HEK293 (cell line): ENCODE measurements at regions not wholly inside any gene's neighbourhood (a gene's known extent, or its start where the extent isn't known, plus 50 kb on each side); places are given as distances from the start of the nearest gene placed in this dataset.

Experiments used
- CTCF ChIA-PET: fragments of 350-600 bp; formaldehyde crosslinking; extraction: SDS; loops from one replicate; lab custom pipeline; 2021; ENCODE audit warnings: antibody characterized with exemption; lab: Yijun Ruan, JAX
- POLR2A ChIA-PET: fragments of 300-600 bp; formaldehyde crosslinking; extraction: SDS; loops from one replicate; lab custom pipeline; 2020; ENCODE audit warnings: antibody characterized with exemption, inconsistent platforms; lab: Yijun Ruan, JAX
- H3K27ac ChIP-seq: fragments of 200-500 bp; sonication (Bioruptor generic); 2 replicates; pipeline ENCODE4 v1.5.1; 2014; ENCODE audit warnings: low read depth, low read length, control low read depth, inconsistent platforms; ENCODE audit errors: extremely low read depth
- H3K36me3 ChIP-seq, 2 experiments: fragments of 200-500 bp in 1 of 2; sonication (Bioruptor generic) in 1 of 2; 1 replicate in 1 of 2; 2 replicates in 1 of 2; pipeline ENCODE4 v1.5.1; 2014 to 2017; ENCODE audit warnings: inconsistent platforms in 2 of 2, low read length in 2 of 2; ENCODE audit not compliant: control insufficient read depth in 2 of 2, insufficient read depth in 1 of 2
- H3K4me1 ChIP-seq: fragments of 200-500 bp; sonication (Bioruptor generic); 2 replicates; pipeline ENCODE4 v1.5.1; 2014; ENCODE audit warnings: mild to moderate bottlenecking, low read length, inconsistent platforms; ENCODE audit not compliant: control insufficient read depth, insufficient read depth
- H3K4me3 ChIP-seq: 2 replicates; pipeline ENCODE4 v1.5.1; 2011; ENCODE audit warnings: low read depth, mild to moderate bottlenecking, control low read depth, low read length, moderate library complexity
- H3K9me3 ChIP-seq: fragments of 200-500 bp; sonication (Bioruptor generic); 2 replicates; pipeline ENCODE4 v1.5.1; 2014; ENCODE audit warnings: low read depth, low read length, inconsistent platforms; ENCODE audit not compliant: control insufficient read depth, insufficient read depth
- EGR2 ChIP-seq: fragments of 450-650 bp; formaldehyde crosslinking; IDR thresholded peaks from 2 replicates; pipeline ENCODE4 v1.5.1; 2016; ENCODE audit warnings: low read depth, missing biosample characterization, missing genetic modification characterization
- KLF10 ChIP-seq: fragments of 450-650 bp; IDR thresholded peaks from 2 replicates; pipeline ENCODE4 v1.5.1; 2018; ENCODE audit warnings: missing biosample characterization, mild to moderate bottlenecking, missing genetic modification characterization
- KLF9 ChIP-seq: fragments of 450-650 bp; formaldehyde crosslinking; IDR thresholded peaks from 2 replicates; pipeline ENCODE4 v1.5.1; 2016; ENCODE audit warnings: missing biosample characterization, missing genetic modification characterization, low read depth
- REPIN1 ChIP-seq: fragments of 450-650 bp; formaldehyde crosslinking; IDR thresholded peaks from 2 replicates; pipeline ENCODE4 v1.5.1; 2017; ENCODE audit warnings: missing biosample characterization, missing genetic modification characterization, low read depth
- TCF7L2 ChIP-seq: IDR thresholded peaks from 2 replicates; pipeline ENCODE4 v1.6.1; 2011; ENCODE audit warnings: low read depth, mild to moderate bottlenecking, inconsistent platforms, low read length, moderate library complexity, borderline replicate concordance
- WT1 ChIP-seq: fragments of 450-650 bp; formaldehyde crosslinking; IDR thresholded peaks from 2 replicates; pipeline ENCODE4 v1.5.1; 2016; ENCODE audit warnings: missing biosample characterization, missing genetic modification characterization
- ZBTB11 ChIP-seq: fragments of 450-650 bp; formaldehyde crosslinking; conservative IDR thresholded peaks from 2 replicates; pipeline ENCODE4 v1.5.1; 2016; ENCODE audit warnings: low read depth, missing biosample characterization, missing genetic modification characterization
- ZBTB44 ChIP-seq: fragments of 450-650 bp; IDR thresholded peaks from 2 replicates; pipeline ENCODE4 v1.5.1; 2018; ENCODE audit warnings: missing biosample characterization, mild to moderate bottlenecking, missing genetic modification characterization
- ZEB2 ChIP-seq: fragments of 450-650 bp; formaldehyde crosslinking; IDR thresholded peaks from 2 replicates; pipeline ENCODE4 v1.5.1; 2016; ENCODE audit warnings: missing biosample characterization, missing genetic modification characterization
- ZFHX2 ChIP-seq: fragments of 450-650 bp; formaldehyde crosslinking; conservative IDR thresholded peaks from 2 replicates; pipeline ENCODE4 v1.5.1; 2016; ENCODE audit warnings: missing biosample characterization, missing genetic modification characterization
- ZFP69B ChIP-seq: fragments of 450-650 bp; formaldehyde crosslinking; IDR thresholded peaks from 2 replicates; pipeline ENCODE4 v1.5.1; 2016; ENCODE audit warnings: missing biosample characterization, missing genetic modification characterization
- ZIC2 ChIP-seq: fragments of 450-650 bp; formaldehyde crosslinking; IDR thresholded peaks from 2 replicates; pipeline ENCODE4 v1.5.1; 2016; ENCODE audit warnings: missing biosample characterization, missing genetic modification characterization
- ZNF175 ChIP-seq: fragments of 450-650 bp; formaldehyde crosslinking; IDR thresholded peaks from 2 replicates; pipeline ENCODE4 v1.5.1; 2016; ENCODE audit warnings: missing biosample characterization, missing genetic modification characterization
- ZNF211 ChIP-seq: fragments of 450-650 bp; formaldehyde crosslinking; IDR thresholded peaks from 2 replicates; pipeline ENCODE4 v1.5.1; 2016; ENCODE audit warnings: low read depth, missing biosample characterization, missing genetic modification characterization
- ZNF221 ChIP-seq: fragments of 450-650 bp; formaldehyde crosslinking; IDR thresholded peaks from 2 replicates; pipeline ENCODE4 v1.5.1; 2017; ENCODE audit warnings: missing biosample characterization, missing genetic modification characterization, borderline replicate concordance
- ZNF23 ChIP-seq: fragments of 450-650 bp; formaldehyde crosslinking; IDR thresholded peaks from 2 replicates; pipeline ENCODE4 v1.5.1; 2016; ENCODE audit warnings: missing biosample characterization, missing genetic modification characterization, borderline replicate concordance
- ZNF423 ChIP-seq: fragments of 450-650 bp; formaldehyde crosslinking; IDR thresholded peaks from 2 replicates; pipeline ENCODE4 v1.5.1; 2016; ENCODE audit warnings: missing biosample characterization, missing genetic modification characterization
- ZNF433 ChIP-seq: fragments of 450-650 bp; formaldehyde crosslinking; IDR thresholded peaks from 2 replicates; pipeline ENCODE4 v1.5.1; 2016; ENCODE audit warnings: missing biosample characterization, missing genetic modification characterization, low read depth
- ZNF510 ChIP-seq: fragments of 450-650 bp; formaldehyde crosslinking; IDR thresholded peaks from 2 replicates; pipeline ENCODE4 v1.5.1; 2018; ENCODE audit warnings: mild to moderate bottlenecking, missing genetic modification characterization, missing biosample characterization; ENCODE audit not compliant: insufficient replicate concordance
- ZNF561 ChIP-seq: fragments of 450-650 bp; IDR thresholded peaks from 2 replicates; pipeline ENCODE4 v1.5.1; 2018; ENCODE audit warnings: missing biosample characterization, missing genetic modification characterization, borderline replicate concordance
- ZNF580 ChIP-seq: fragments of 450-650 bp; formaldehyde crosslinking; IDR thresholded peaks from 2 replicates; pipeline ENCODE4 v1.5.1; 2016; ENCODE audit warnings: missing biosample characterization, missing genetic modification characterization
- ZNF704 ChIP-seq: fragments of 450-650 bp; formaldehyde crosslinking; IDR thresholded peaks from 2 replicates; pipeline ENCODE4 v1.5.1; 2016; ENCODE audit warnings: missing biosample characterization, missing genetic modification characterization

- TF ChIP-seq ZBTB11 (tag by site-specific recombination) (no peak), ZBTB44 (tag by site-specific recombination) (no peak)
These were observed 238.7 kb upstream of the COPS8 start (continued) for GRCh38 chr2:236847023-236847422.

GRCh38 chr2:236847538-236848263 lies 238.0 kb upstream of the COPS8 start:
- ChIA-PET POLR2A (no interaction called here), CTCF (no interaction called here)
- Histone ChIP-seq H3K4me3 (no peak overlapping the region), H3K9me3 (no peaks in the 10 kb centered on the region), H3K4me1 (no peaks in the 10 kb centered on the region), H3K27ac (no peak overlapping the region), H3K36me3 (no peaks in the 10 kb centered on the region)
- TF ChIP-seq WT1 (tag by site-specific recombination) = no peak
- peak; percentile 79 for TF ChIP-seq ZFHX2 (tag by site-specific recombination)
- peak; percentile 79; the same call in 1 of the 2 replicates for TF ChIP-seq EGR2 (tag by site-specific recombination)
- TF ChIP-seq, all 188 proteins: peak for 2

GRCh38 chr2:236848501-236848900 lies 237.2 kb upstream of the COPS8 start:
- Histone ChIP-seq H3K9me3 (no peaks in the 10 kb centered on the region), H3K4me1 (no peaks in the 10 kb centered on the region), H3K36me3 (no peaks in the 10 kb centered on the region), H3K27ac (no peak overlapping the region), H3K4me3 (no peak overlapping the region)
- POLR2A ChIA-PET = no interaction called here
- CTCF ChIA-PET = no interaction called here
- TF ChIP-seq ZNF561 (tag by site-specific recombination) (no peak), ZFP69B (tag by site-specific recombination) (no peak), EGR2 (tag by site-specific recombination) (no peak)

GRCh38 chr2:236849508-236849907 lies 236.2 kb upstream of the COPS8 start:
- ChIA-PET POLR2A (interaction anchor here (0.7 kb wide), 1 partner anchor 15 kb away, joined by 4 read pairs; no protein-coding TSS in a partner anchor), CTCF (no interaction called here)
- Histone ChIP-seq H3K4me1 (no peaks in the 10 kb centered on the region), H3K36me3 (no peaks in the 10 kb centered on the region), H3K27ac (no peak overlapping the region), H3K9me3 (no peaks in the 10 kb centered on the region), H3K4me3 (no peak overlapping the region)
- TF ChIP-seq ZEB2 (no peak), ZNF23 (tag by site-specific recombination) (no peak), ZNF510 (tag by site-specific recombination) (no peak), KLF10 (no peak), KLF9 (no peak), ZIC2 (no peak), ZNF580 (tag by site-specific recombination) (no peak), TCF7L2 (no peak), ZNF211 (no peak), ZNF704 (no peak), ZNF423 (tag by site-specific recombination) (no peak), ZNF175 (tag by site-specific recombination) (no peak), ZNF221 (no peak), REPIN1 (tag by site-specific recombination) (no peak), ZNF433 (tag by site-specific recombination) (no peak)
